ENCODE measurements at regions not wholly inside any gene's neighbourhood (a gene's known extent, or its start where the extent isn't known, plus 50 kb on each side); places are given as distances from the start of the nearest gene placed in this dataset.

GRCh38 chr21:32844653-32845436 is 73.3 kb upstream of the PAXBP1 start:
- Histone ChIP-seq H3K4me3 (ENCODE audit: low read depth, low read length) (no peak overlapping the region), H3K27ac (ENCODE audit: low read depth, low read length) (no peak overlapping the region), H3K27me3 (ENCODE audit: control insufficient read depth, insufficient read depth, low read length) (peaks cover 3% of the 10 kb centered on the region), H3K9me3 (ENCODE audit: control insufficient read depth, insufficient read depth, low read length) (no peaks in the 10 kb centered on the region)
- TF ChIP-seq CTCF (IDR thresholded peaks at IDR 0.05; ENCODE audit: low read depth, low read length), result no peak
- POLR2A ChIA-PET, result no interaction called here
- CTCF ChIA-PET, result interaction anchor here (1.0 kb wide), 1 partner anchor 18 kb away, joined by 3 read pairs; no protein-coding TSS in a partner anchor
- no peak for DNase-seq (ENCODE audit: low read depth, low spot score)

GRCh38 chr21:32858628-32859027 is 87.1 kb upstream of the PAXBP1 start:
- Histone ChIP-seq H3K9me3 (ENCODE audit: control insufficient read depth, insufficient read depth, low read length) (peaks cover 14% of the 10 kb centered on the region), H3K27me3 (ENCODE audit: control insufficient read depth, insufficient read depth, low read length) (no peaks in the 10 kb centered on the region), H3K4me3 (ENCODE audit: low read depth, low read length) (no peak overlapping the region), H3K27ac (ENCODE audit: low read depth, low read length) (no peak overlapping the region)
- ChIA-PET CTCF (interaction anchor here (1.4 kb wide), 1 partner anchor 338 kb away, joined by 4 read pairs; no protein-coding TSS in a partner anchor), POLR2A (no interaction called here)
- no peak for DNase-seq (ENCODE audit: low read depth, low spot score)
- TF ChIP-seq CTCF (IDR thresholded peaks at IDR 0.05; ENCODE audit: low read depth, low read length), result no peak

- DNase-seq (ENCODE audit: low read depth, low spot score), result no peak
- Histone ChIP-seq H3K9me3 (ENCODE audit: control insufficient read depth, insufficient read depth, low read length) (peaks cover 14% of the 10 kb centered on the region), H3K27me3 (ENCODE audit: control insufficient read depth, insufficient read depth, low read length) (peaks cover 2% of the 10 kb centered on the region), H3K27ac (ENCODE audit: low read depth, low read length) (no peak overlapping the region), H3K4me3 (ENCODE audit: low read depth, low read length) (no peak overlapping the region)
- POLR2A ChIA-PET, result no interaction called here
- CTCF ChIA-PET, result no interaction called here
- TF ChIP-seq CTCF (IDR thresholded peaks at IDR 0.05; ENCODE audit: low read depth, low read length), result no peak
These were observed 88.8 kb upstream of the PAXBP1 start for GRCh38 chr21:32860399-32860798.

- ChIA-PET CTCF (interaction anchor here (1.5 kb wide), 1 partner anchor 78 kb away, joined by 4 read pairs; no protein-coding TSS in a partner anchor), POLR2A (no interaction called here)
- peaks cover 14% of the 10 kb centered on the region for H3K9me3 ChIP-seq (ENCODE audit: control insufficient read depth, insufficient read depth, low read length)
- DNase-seq (ENCODE audit: low read depth, low spot score), result peak; percentile 8
- no peak overlapping the region for H3K4me3 ChIP-seq (ENCODE audit: low read depth, low read length)
- no peak overlapping the region for H3K27ac ChIP-seq (ENCODE audit: low read depth, low read length)
- TF ChIP-seq CTCF (IDR thresholded peaks at IDR 0.05; ENCODE audit: low read depth, low read length), result no peak
- H3K27me3 ChIP-seq (ENCODE audit: control insufficient read depth, insufficient read depth, low read length), result peaks cover 2% of the 10 kb centered on the region
These were observed 90.3 kb upstream of the PAXBP1 start for GRCh38 chr21:32861866-32862265.

- Histone ChIP-seq H3K4me3 (ENCODE audit: low read depth, low read length) (no peak overlapping the region), H3K9me3 (ENCODE audit: control insufficient read depth, insufficient read depth, low read length) (no peaks in the 10 kb centered on the region), H3K27ac (ENCODE audit: low read depth, low read length) (no peak overlapping the region), H3K27me3 (ENCODE audit: control insufficient read depth, insufficient read depth, low read length) (peaks cover 2% of the 10 kb centered on the region)
- CTCF ChIA-PET, result no interaction called here
- POLR2A ChIA-PET, result no interaction called here
- no peak for TF ChIP-seq CTCF (IDR thresholded peaks at IDR 0.05; ENCODE audit: low read depth, low read length)
- DNase-seq (ENCODE audit: low read depth, low spot score), result no peak
These were observed 96.0 kb upstream of the PAXBP1 start for GRCh38 chr21:32867597-32867996.
